PC-9 (cell line): ENCODE measurements at regions not wholly inside any gene's neighbourhood (a gene's known extent, or its start where the extent isn't known, plus 50 kb on each side); places are given as distances from the start of the nearest gene placed in this dataset.

Experiments used
- BruUV-seq: library from RNA; stranded (reverse); fragments of 400-500 nt; replicated peaks from 2 replicates; lab custom pipeline; 2021; lab: Mats Ljungman, UMichigan
- CTCF ChIA-PET: fragments of 300-600 bp; sonication (Branson Sonifier 250); formaldehyde crosslinking; loops from one replicate; lab custom pipeline; 2022; ENCODE audit warnings: antibody characterized with exemption; lab: Charles Lee
- POLR2A ChIA-PET: fragments of 300-600 bp; sonication (Branson Sonifier 250); formaldehyde crosslinking; loops from one replicate; lab custom pipeline; 2022; ENCODE audit warnings: antibody characterized with exemption; ENCODE audit not compliant: unreplicated experiment; lab: Charles Lee
- DNase-seq, 2 experiments: peaks; one replicate each; pipeline versions ENCODE4 v3.0.0 to v3.0.0-alpha.2; 2015 to 2022; ENCODE audit warnings: mixed read lengths in 1 of 2
- H2AFZ ChIP-seq: fragments of 200-600 bp; sonication (generic); 2 replicates; pipeline ENCODE4 v1.8.1; 2017; ENCODE audit warnings: antibody characterized with exemption
- H3F3A ChIP-seq: fragments of 200-600 bp; sonication (generic); 2 replicates; pipeline ENCODE4 v1.8.1; 2017; ENCODE audit warnings: antibody characterized with exemption, mild to moderate bottlenecking, low read depth; ENCODE audit not compliant: insufficient read depth
- H3K27ac ChIP-seq: fragments of 200-600 bp; sonication (generic); 2 replicates; pipeline ENCODE4 v1.6.1; 2016; ENCODE audit warnings: mixed run types
- H3K27me3 ChIP-seq: fragments of 200-600 bp; sonication (generic); 2 replicates; pipeline ENCODE4 v1.6.1; 2016; ENCODE audit warnings: low read depth, mixed run types; ENCODE audit not compliant: insufficient read depth
- H3K36me3 ChIP-seq: fragments of 200-600 bp; sonication (generic); 2 replicates; pipeline ENCODE4 v1.6.1; 2016; ENCODE audit warnings: low read depth, mixed run types
- H3K4me1 ChIP-seq: fragments of 200-600 bp; sonication (generic); replicated peaks from 2 replicates; pipeline ENCODE4 v1.6.1; 2016; ENCODE audit warnings: mixed run types; ENCODE audit not compliant: insufficient read depth
- H3K4me2 ChIP-seq: fragments of 200-600 bp; sonication (generic); 2 replicates; pipeline ENCODE4 v1.6.1; 2017; ENCODE audit warnings: mixed run types
- H3K4me3 ChIP-seq: fragments of 200-600 bp; sonication (generic); 2 replicates; pipeline ENCODE4 v1.6.1; 2016; ENCODE audit warnings: mixed run types
- H3K79me2 ChIP-seq: fragments of 200-600 bp; sonication (generic); 2 replicates; pipeline ENCODE4 v1.6.1; 2017; ENCODE audit warnings: low read depth, mixed run types
- H3K9me2 ChIP-seq: fragments of 200-600 bp; sonication (generic); 2 replicates; pipeline ENCODE4 v1.8.1; 2017; ENCODE audit warnings: mild to moderate bottlenecking; ENCODE audit not compliant: insufficient read depth
- H3K9me3 ChIP-seq: fragments of 200-600 bp; sonication (generic); 2 replicates; pipeline ENCODE4 v1.8.1; 2016; ENCODE audit warnings: low read depth; ENCODE audit not compliant: insufficient read depth
- H4K20me1 ChIP-seq: fragments of 200-600 bp; sonication (generic); 2 replicates; pipeline ENCODE4 v1.8.1; 2017; ENCODE audit not compliant: insufficient read depth
- CTCF ChIP-seq: fragments of 200-600 bp; sonication (generic); conservative IDR thresholded peaks from 2 replicates; pipeline ENCODE4 v1.6.1; 2017; ENCODE audit warnings: mixed run types, antibody characterized with exemption, mild to moderate bottlenecking, moderate library complexity
- EZH2 ChIP-seq: fragments of 200-600 bp; sonication (generic); IDR thresholded peaks from 2 replicates; pipeline ENCODE4 v1.8.0; 2017; ENCODE audit warnings: antibody characterized with exemption, low read depth
- intact Hi-C: fragments of 100-400 bp; cut with micrococcal nuclease; formaldehyde crosslinking; loops from one replicate; pipeline ENCODE4 v1.10.0; 2022; ENCODE audit not compliant: unreplicated experiment

DNA sequence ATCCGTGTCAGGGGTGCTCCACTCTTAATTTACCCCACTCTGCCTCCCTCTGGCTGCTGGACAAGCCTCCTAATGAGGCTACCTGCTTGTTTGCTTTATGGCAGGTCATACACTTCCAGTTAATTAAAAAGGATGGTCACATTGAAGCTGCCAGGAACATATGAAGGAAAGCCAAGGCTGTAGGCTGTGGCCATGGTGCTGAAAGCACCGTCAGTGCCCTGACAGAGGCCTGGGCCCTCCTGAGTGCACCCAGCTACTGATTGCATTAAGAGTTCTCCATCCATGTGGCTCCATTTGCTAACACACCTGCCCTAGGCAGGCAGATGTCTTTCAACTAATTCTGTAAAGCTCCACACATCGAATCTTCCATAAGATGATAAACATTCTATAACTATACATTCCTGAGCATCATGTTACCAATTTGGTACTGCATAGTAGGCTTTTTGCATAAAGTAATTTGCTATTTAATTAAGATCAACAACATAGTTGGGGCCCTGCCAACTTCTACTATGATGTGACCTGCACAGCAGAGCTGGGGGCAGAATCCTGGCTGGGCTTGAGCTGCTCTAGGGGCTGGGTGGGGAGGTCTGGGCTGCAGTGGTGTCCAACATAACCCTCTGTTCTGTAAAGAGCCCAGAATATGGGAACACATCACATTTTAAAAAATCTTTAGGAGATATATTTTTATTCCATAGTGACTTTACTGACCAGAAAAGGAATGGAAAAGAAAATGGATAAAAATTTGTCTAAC lies 224.8 kb downstream of the SIPA1L2 start:
- Histone ChIP-seq H2AFZ (no peak overlapping the region), H3K79me2 (no peaks in the 10 kb centered on the region), H3K4me3 (no peak overlapping the region), H3K9me2 (no peaks in the 10 kb centered on the region), H3K36me3 (no peaks in the 10 kb centered on the region), H4K20me1 (no peaks in the 10 kb centered on the region), H3K9me3 (peaks cover 3% of the 10 kb centered on the region; the same call in 1 of the 2 replicates), H3K27me3 (peaks cover 15% of the 10 kb centered on the region; the same call in 1 of the 2 replicates), H3K4me1 (no peaks in the 10 kb centered on the region), H3F3A (no peaks in the 10 kb centered on the region), H3K27ac (no peak overlapping the region), H3K4me2 (no peak overlapping the region)
- ChIA-PET POLR2A (no interaction called here), CTCF (no interaction called here)
- no peak for TF ChIP-seq EZH2
- no peak for DNase-seq
- intact Hi-C loops: no loop called here
- no TSS peak for BruUV-seq

DNA sequence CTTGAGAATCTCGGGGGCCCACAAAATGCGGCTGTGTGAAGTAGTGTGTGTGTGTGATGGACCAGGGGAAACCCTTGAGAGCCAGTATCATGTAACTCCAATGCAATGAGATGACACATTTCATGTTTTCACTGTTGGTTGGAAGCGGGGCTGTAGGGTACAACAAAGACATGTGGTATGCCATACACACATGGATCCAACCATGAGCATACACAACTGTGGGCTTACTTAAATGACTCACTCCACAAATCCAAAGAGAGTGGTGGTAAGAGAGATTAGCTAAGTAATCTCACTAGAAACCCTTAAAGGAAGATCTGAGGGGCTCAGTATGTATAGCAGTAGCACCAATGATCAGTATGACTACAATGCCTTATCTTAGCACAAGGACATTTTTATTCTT lies 225.7 kb downstream of the SIPA1L2 start:
- no TSS peak for BruUV-seq
- Histone ChIP-seq H3K4me3 (no peak overlapping the region), H4K20me1 (no peaks in the 10 kb centered on the region), H3K4me2 (no peak overlapping the region), H3K9me2 (no peaks in the 10 kb centered on the region), H2AFZ (no peak overlapping the region), H3K27me3 (peaks cover 17% of the 10 kb centered on the region; the same call in 1 of the 2 replicates), H3K4me1 (no peaks in the 10 kb centered on the region), H3K27ac (no peak overlapping the region), H3K36me3 (no peaks in the 10 kb centered on the region), H3K79me2 (no peaks in the 10 kb centered on the region), H3F3A (no peaks in the 10 kb centered on the region), H3K9me3 (peaks cover 2% of the 10 kb centered on the region; the same call in 1 of the 2 replicates)
- TF ChIP-seq CTCF (no peak), EZH2 (no peak)
- ChIA-PET CTCF (no interaction called here), POLR2A (no interaction called here)
- DNase-seq: no peak
- intact Hi-C loops: no loop called here

- BruUV-seq: no TSS peak
- Histone ChIP-seq H3K4me3 (no peak overlapping the region), H3K79me2 (no peaks in the 10 kb centered on the region), H3K4me2 (no peak overlapping the region), H3F3A (no peaks in the 10 kb centered on the region), H4K20me1 (no peaks in the 10 kb centered on the region), H2AFZ (no peak overlapping the region), H3K27ac (no peak overlapping the region), H3K4me1 (no peaks in the 10 kb centered on the region), H3K36me3 (no peaks in the 10 kb centered on the region), H3K27me3 (peaks cover 23% of the 10 kb centered on the region; the same call in 1 of the 2 replicates), H3K9me2 (no peaks in the 10 kb centered on the region), H3K9me3 (no peaks in the 10 kb centered on the region)
- no peak for DNase-seq
- ChIA-PET POLR2A (no interaction called here), CTCF (no interaction called here)
- TF ChIP-seq CTCF: no peak
- TF ChIP-seq EZH2: no peak
- intact Hi-C loops: no loop called here
These were observed 226.8 kb downstream of the SIPA1L2 start for GRCh38 chr1:232403017-232403714.
